ENCODE measurements at regions not wholly inside any gene's neighbourhood (a gene's known extent, or its start where the extent isn't known, plus 50 kb on each side); places are given as distances from the start of the nearest gene placed in this dataset.

DNA sequence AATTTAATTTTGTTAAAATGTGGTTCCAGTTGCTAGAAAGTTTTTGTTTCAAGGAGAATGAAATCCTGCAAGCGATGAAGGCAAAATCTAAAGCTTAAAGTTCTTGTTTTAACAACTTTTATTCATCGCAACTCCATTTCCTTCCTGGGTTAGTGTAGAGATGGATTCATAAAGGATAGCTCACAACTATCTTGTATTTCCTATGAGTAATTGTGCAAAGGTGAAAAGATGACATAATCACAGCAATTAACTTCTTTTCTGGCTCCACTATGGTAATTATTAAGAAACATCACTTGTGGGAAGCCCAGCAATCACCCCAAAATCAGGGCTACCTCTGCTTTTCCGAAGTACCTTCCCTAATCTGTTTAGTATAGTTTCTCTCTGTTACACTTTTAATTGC, 80.8 kb upstream of the SEMA6A start:
- TF ChIP-seq, protein P1, sequence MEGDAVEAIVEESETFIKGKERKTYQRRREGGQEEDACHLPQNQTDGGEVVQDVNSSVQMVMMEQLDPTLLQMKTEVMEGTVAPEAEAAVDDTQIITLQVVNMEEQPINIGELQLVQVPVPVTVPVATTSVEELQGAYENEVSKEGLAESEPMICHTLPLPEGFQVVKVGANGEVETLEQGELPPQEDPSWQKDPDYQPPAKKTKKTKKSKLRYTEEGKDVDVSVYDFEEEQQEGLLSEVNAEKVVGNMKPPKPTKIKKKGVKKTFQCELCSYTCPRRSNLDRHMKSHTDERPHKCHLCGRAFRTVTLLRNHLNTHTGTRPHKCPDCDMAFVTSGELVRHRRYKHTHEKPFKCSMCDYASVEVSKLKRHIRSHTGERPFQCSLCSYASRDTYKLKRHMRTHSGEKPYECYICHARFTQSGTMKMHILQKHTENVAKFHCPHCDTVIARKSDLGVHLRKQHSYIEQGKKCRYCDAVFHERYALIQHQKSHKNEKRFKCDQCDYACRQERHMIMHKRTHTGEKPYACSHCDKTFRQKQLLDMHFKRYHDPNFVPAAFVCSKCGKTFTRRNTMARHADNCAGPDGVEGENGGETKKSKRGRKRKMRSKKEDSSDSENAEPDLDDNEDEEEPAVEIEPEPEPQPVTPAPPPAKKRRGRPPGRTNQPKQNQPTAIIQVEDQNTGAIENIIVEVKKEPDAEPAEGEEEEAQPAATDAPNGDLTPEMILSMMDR (IDR thresholded peaks at IDR 0.05), result no peak
- TF ChIP-seq POLR2A (IDR thresholded peaks at IDR 0.05), result no peak
